ENCODE measurements at regions not wholly inside any gene's neighbourhood (a gene's known extent, or its start where the extent isn't known, plus 50 kb on each side); places are given as distances from the start of the nearest gene placed in this dataset.

- no peak overlapping the region for H3K27ac ChIP-seq
- in situ Hi-C loops (cut with MboI; ENCODE audit: low sequenced_read_pairs in 4 of 4) = no loop called here
These were observed 51.2 kb upstream of the ARRDC3 start for GRCh38 chr5:91434348-91434747.

GRCh38 chr5:91433861-91434260, 50.7 kb upstream of the ARRDC3 start:
- Histone ChIP-seq H3K9me3 (no peaks in the 10 kb centered on the region), H3K27me3 (no peaks in the 10 kb centered on the region), H3K4me3 (no peak overlapping the region), H3K4me1 (no peaks in the 10 kb centered on the region), H3K27ac (no peak overlapping the region), H3K36me3 (no peaks in the 10 kb centered on the region)
- in situ Hi-C loops (cut with MboI; ENCODE audit: low sequenced_read_pairs in 4 of 4) (no loop called here), intact Hi-C loops (cut with DNase I; ENCODE audit: low total_unique reads) (no loop called here)
- DNase-seq = no peak
- TF ChIP-seq, protein P1, sequence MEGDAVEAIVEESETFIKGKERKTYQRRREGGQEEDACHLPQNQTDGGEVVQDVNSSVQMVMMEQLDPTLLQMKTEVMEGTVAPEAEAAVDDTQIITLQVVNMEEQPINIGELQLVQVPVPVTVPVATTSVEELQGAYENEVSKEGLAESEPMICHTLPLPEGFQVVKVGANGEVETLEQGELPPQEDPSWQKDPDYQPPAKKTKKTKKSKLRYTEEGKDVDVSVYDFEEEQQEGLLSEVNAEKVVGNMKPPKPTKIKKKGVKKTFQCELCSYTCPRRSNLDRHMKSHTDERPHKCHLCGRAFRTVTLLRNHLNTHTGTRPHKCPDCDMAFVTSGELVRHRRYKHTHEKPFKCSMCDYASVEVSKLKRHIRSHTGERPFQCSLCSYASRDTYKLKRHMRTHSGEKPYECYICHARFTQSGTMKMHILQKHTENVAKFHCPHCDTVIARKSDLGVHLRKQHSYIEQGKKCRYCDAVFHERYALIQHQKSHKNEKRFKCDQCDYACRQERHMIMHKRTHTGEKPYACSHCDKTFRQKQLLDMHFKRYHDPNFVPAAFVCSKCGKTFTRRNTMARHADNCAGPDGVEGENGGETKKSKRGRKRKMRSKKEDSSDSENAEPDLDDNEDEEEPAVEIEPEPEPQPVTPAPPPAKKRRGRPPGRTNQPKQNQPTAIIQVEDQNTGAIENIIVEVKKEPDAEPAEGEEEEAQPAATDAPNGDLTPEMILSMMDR (IDR thresholded peaks at IDR 0.05 in 4 of 5, conservative IDR thresholded peaks at IDR 0.05 in 1 of 5) = no peak
- TF ChIP-seq POLR2A (IDR thresholded peaks at IDR 0.05) = no peak
- no peak for ATAC-seq

More at GRCh38 chr5:91434348-91434747, 51.2 kb upstream of the ARRDC3 start:
- ATAC-seq (no peak), DNase-seq (no peak)
- Histone ChIP-seq H3K9me3 (no peaks in the 10 kb centered on the region), H3K36me3 (no peaks in the 10 kb centered on the region), H3K4me3 (no peak overlapping the region), H3K27me3 (no peaks in the 10 kb centered on the region), H3K4me1 (no peaks in the 10 kb centered on the region)
- TF ChIP-seq POLR2A (IDR thresholded peaks at IDR 0.05) = no peak
- TF ChIP-seq, protein P1 (IDR thresholded peaks at IDR 0.05 in 4 of 5, conservative IDR thresholded peaks at IDR 0.05 in 1 of 5) = no peak
- intact Hi-C loops (cut with DNase I; ENCODE audit: low total_unique reads) = no loop called here
